Endothelial cell (in vitro differentiated cells): ENCODE measurements at regions not wholly inside any gene's neighbourhood (a gene's known extent, or its start where the extent isn't known, plus 50 kb on each side); places are given as distances from the start of the nearest gene placed in this dataset.
A peak's percentile ranks its signal among the peaks of the same experiment; 100 is the strongest.

Experiments used
- DNase-seq: peaks from one replicate; pipeline ENCODE4 v3.0.0; 2021; ENCODE audit warnings: low spot score
- H3K27ac Mint-ChIP-seq: one replicate; pipeline ENCODE4 v1.8.0; 2021; ENCODE audit warnings: mixed read lengths, inconsistent platforms; ENCODE audit not compliant: unreplicated experiment
- H3K27me3 Mint-ChIP-seq: one replicate; pipeline ENCODE4 v1.8.0; 2021; ENCODE audit warnings: mild to moderate bottlenecking, moderate library complexity, mixed read lengths, inconsistent platforms; ENCODE audit not compliant: unreplicated experiment
- H3K36me3 Mint-ChIP-seq: one replicate; pipeline ENCODE4 v1.8.0; 2021; ENCODE audit warnings: mild to moderate bottlenecking, low read depth, mixed read lengths, inconsistent platforms; ENCODE audit not compliant: unreplicated experiment
- H3K4me1 Mint-ChIP-seq: one replicate; pipeline ENCODE4 v1.8.0; 2021; ENCODE audit warnings: mild to moderate bottlenecking, mixed read lengths, inconsistent platforms; ENCODE audit not compliant: unreplicated experiment
- H3K4me3 Mint-ChIP-seq: one replicate; pipeline ENCODE4 v1.8.0; 2021; ENCODE audit warnings: mild to moderate bottlenecking, mixed read lengths, inconsistent platforms; ENCODE audit not compliant: unreplicated experiment
- H3K9me3 Mint-ChIP-seq: one replicate; pipeline ENCODE4 v1.8.0; 2021; ENCODE audit warnings: mixed read lengths, inconsistent platforms; ENCODE audit not compliant: unreplicated experiment
- TF ChIP-seq, protein P1 (sequence below): fragments of 200-600 bp; sonication (generic); IDR thresholded peaks from one replicate; pipeline ENCODE4 v1.5.0; 2021; ENCODE audit warnings: antibody characterized with exemption; ENCODE audit not compliant: unreplicated experiment

DNA sequence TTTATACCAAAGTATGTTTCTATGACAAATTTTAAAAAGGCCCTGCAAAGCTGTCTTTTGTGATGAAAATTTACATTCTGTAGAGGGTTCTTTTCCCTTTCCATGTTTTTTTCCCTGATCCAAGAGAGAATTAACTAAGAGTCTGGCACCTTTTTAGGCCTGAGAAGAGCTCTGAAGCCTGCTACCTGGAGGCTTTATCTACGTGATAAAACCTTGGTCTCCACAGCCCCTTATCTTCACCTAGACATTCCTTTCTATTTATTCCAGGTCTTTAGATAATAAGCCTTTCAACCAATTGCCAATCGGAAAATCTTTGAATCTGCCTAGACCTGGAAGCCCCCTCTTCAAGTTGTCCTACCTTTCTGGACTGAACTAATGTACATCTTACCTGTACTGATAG, 774.1 kb upstream of the LRRTM1 start:
- H3K9me3 Mint-ChIP-seq = no peaks in the 10 kb centered on the region

DNA sequence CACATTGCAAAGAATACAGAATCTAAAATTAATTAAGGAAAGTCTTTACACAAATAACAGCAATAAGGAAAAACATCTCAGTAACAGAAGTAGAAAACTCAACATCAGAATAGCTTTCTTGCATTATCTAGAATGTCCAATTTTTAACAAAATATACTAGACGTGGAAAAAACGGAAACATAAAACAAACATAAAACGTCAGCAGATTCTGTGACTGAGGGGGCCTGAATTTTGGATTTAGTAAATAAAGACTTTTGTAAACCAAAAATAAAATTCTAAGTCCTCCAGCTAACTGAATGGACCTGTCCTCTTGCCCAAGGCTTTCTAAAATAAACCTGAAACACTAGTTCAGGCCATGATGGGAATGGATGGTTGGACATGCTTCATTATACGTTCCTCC, 773.5 kb upstream of the LRRTM1 start:
- Mint-ChIP-seq H3K4me3 (no peak overlapping the region), H3K27ac (no peak overlapping the region), H3K9me3 (no peaks in the 10 kb centered on the region)

More for the DNA sequence above, 774.1 kb upstream of the LRRTM1 start:
- DNase-seq = no peak
- H3K27me3 Mint-ChIP-seq = peaks cover 3% of the 10 kb centered on the region
- no peaks in the 10 kb centered on the region for H3K4me1 Mint-ChIP-seq
- H3K4me3 Mint-ChIP-seq = no peak overlapping the region
- TF ChIP-seq, protein P1, sequence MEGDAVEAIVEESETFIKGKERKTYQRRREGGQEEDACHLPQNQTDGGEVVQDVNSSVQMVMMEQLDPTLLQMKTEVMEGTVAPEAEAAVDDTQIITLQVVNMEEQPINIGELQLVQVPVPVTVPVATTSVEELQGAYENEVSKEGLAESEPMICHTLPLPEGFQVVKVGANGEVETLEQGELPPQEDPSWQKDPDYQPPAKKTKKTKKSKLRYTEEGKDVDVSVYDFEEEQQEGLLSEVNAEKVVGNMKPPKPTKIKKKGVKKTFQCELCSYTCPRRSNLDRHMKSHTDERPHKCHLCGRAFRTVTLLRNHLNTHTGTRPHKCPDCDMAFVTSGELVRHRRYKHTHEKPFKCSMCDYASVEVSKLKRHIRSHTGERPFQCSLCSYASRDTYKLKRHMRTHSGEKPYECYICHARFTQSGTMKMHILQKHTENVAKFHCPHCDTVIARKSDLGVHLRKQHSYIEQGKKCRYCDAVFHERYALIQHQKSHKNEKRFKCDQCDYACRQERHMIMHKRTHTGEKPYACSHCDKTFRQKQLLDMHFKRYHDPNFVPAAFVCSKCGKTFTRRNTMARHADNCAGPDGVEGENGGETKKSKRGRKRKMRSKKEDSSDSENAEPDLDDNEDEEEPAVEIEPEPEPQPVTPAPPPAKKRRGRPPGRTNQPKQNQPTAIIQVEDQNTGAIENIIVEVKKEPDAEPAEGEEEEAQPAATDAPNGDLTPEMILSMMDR = no peak
- no peaks in the 10 kb centered on the region for H3K36me3 Mint-ChIP-seq
- H3K27ac Mint-ChIP-seq = no peak overlapping the region

DNA sequence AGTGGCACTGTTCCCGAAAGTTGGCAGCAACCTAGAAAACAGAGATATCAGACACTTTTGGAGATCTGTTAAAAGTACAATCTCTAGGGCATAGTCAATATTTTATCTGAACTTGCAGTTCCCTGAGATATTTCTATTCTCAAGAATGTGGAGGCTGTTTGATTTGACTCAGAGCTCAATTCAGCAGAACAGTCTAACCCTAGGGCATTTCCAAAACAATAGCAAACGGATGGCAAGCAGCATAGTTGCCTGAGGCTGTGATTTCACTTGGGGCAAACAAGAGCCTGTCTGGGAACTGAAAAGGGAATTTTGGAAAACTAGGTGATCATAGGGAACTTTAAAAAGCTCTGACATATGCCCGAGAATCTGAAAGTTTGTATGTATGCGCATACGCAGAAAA, 772.8 kb upstream of the LRRTM1 start:
- Mint-ChIP-seq H3K36me3 (no peaks in the 10 kb centered on the region), H3K4me3 (no peak overlapping the region), H3K27me3 (peaks cover 1% of the 10 kb centered on the region), H3K9me3 (no peaks in the 10 kb centered on the region), H3K4me1 (no peaks in the 10 kb centered on the region), H3K27ac (no peak overlapping the region)
- TF ChIP-seq, protein P1 = no peak
- DNase-seq = no peak

More for the DNA sequence above, 773.5 kb upstream of the LRRTM1 start:
- TF ChIP-seq, protein P1 = no peak
- peaks cover 3% of the 10 kb centered on the region for H3K27me3 Mint-ChIP-seq
- DNase-seq = no peak
- no peaks in the 10 kb centered on the region for H3K36me3 Mint-ChIP-seq
- H3K4me1 Mint-ChIP-seq = no peaks in the 10 kb centered on the region

DNA sequence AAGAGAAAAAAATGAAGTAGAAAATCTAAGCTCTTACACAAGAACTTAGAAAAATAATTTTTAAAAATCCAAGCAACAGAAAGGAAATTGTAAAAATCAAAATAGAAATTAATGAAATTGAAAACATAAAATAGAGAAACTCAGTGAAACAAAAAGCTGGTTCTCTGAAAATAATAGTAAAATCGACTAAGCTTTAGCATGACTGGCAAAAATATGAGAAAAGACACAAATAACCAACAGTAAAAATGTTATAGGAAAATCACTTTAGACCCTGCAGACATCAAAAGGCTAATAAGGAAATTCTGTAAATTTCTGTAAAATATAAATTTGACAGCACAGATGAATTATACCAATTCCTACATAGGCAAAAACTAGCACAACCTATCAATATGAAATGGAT, 768.9 kb upstream of the LRRTM1 start:
- H3K27me3 Mint-ChIP-seq = peaks cover 1% of the 10 kb centered on the region
- TF ChIP-seq, protein P1 = no peak

DNA sequence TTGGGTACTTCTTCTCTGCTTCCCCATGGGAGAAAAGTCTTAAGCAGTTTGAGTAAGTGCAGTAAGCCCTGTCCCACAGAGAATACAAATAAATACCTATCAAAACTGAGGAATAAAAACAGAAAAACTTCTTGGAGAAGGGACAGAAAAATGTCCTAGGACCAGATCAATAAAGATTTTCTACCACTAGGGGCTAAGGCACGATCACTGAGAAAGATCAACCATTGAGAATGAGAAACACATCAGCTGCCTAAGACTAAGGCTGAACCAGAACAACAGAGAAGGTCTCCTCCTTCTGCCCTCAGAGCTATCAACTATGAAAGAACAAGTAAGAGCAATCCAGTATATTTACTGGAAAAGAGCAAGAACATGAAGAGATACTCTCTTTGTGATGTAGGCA, 763.6 kb upstream of the LRRTM1 start:
- TF ChIP-seq, protein P1 = peak; percentile 45
- Mint-ChIP-seq H3K27ac (no peak overlapping the region), H3K4me1 (peaks cover 2% of the 10 kb centered on the region), H3K27me3 (peaks cover 1% of the 10 kb centered on the region), H3K36me3 (no peaks in the 10 kb centered on the region), H3K9me3 (no peaks in the 10 kb centered on the region), H3K4me3 (no peak overlapping the region)
- DNase-seq = no peak

More for the DNA sequence above, 768.9 kb upstream of the LRRTM1 start:
- Mint-ChIP-seq H3K9me3 (no peaks in the 10 kb centered on the region), H3K27ac (no peak overlapping the region), H3K4me1 (no peaks in the 10 kb centered on the region), H3K36me3 (no peaks in the 10 kb centered on the region), H3K4me3 (no peak overlapping the region)
- DNase-seq = no peak
